CD4-positive, alpha-beta T cell treated with Interleukin-12 subunit alpha and Interleukin-12 subunit beta, for 1 hour (primary cell): ENCODE measurements at regions not wholly inside any gene's neighbourhood (a gene's known extent, or its start where the extent isn't known, plus 50 kb on each side); places are given as distances from the start of the nearest gene placed in this dataset.

Source experiments
- DNase-seq: peaks from one replicate; pipeline ENCODE4 v3.0.0-alpha.2; 2020

- DNase-seq: no peak
Observed at GRCh38 chr16:17847234-17847795, 376.6 kb upstream of the XYLT1 start.

- no peak for DNase-seq
Observed at GRCh38 chr16:17846030-17846429, 375.3 kb upstream of the XYLT1 start.

GRCh38 chr16:17845031-17845430, 374.3 kb upstream of the XYLT1 start:
- DNase-seq: no peak

DNA sequence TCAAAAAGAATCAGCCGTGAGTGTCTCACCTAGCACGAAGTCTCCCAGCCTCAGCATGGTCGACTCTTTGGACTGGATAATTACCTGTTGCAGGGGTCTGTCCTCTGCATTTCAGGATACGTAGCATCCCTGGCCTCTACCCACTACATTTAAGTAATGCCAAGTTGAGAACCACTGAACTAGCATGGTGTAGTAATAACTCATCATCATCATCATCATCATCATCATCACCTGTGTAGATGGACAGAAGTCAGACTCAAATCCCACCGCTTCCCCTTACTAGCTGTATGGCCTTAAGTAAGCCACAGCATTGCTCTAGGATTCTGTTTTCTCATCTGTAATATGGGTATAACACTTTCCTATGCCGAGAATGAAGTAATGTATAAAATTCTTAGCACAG, 373.1 kb upstream of the XYLT1 start:
- DNase-seq: no peak

GRCh38 chr16:17839907-17840306, 369.1 kb upstream of the XYLT1 start:
- no peak for DNase-seq

- no peak for DNase-seq
Observed at GRCh38 chr16:17839272-17839671, 368.5 kb upstream of the XYLT1 start.

- no peak for DNase-seq
Observed at GRCh38 chr16:17836868-17837602, 366.3 kb upstream of the XYLT1 start.

GRCh38 chr16:17835118-17835876, 364.5 kb upstream of the XYLT1 start:
- DNase-seq: no peak

- no peak for DNase-seq
Observed at GRCh38 chr16:17832738-17833137, 362.0 kb upstream of the XYLT1 start.

DNA sequence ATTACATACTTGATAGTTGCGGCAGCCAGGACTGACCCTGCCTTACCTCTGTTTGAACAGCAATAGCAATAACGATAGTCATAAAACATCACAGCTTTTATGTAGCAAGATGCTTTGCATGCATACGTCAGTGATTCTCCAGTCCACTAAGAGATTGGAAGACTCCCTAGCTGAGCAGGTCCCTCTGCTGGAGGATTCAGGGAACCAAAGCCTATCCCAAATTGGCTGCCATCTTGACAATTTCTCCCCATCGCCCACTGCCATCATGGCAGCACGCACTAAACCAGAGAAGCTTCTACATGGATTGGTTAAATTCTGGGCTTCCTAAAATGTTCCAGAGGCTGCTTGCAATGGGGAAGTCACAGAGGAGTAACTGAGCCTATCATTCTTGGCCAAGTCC, 360.6 kb upstream of the XYLT1 start:
- DNase-seq: no peak

DNA sequence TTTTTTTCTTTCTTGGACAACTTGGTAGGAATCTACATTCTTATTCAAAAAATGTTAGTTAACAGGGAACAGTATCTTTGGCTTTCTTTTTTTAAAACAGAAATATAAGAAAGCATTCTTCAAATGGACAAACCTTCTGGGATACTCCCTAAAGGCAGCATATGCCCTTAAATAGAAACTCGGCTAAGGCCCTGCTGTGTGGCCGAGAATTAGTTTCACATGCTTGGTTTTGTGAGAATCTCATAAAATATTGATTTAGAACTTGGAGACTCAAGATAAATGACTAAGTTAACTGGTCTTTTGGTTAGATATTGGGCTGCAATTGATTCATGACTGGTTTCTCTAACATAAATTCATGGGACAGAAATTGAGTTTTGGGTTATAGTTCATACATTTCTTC, 359.9 kb upstream of the XYLT1 start:
- no peak for DNase-seq

DNA sequence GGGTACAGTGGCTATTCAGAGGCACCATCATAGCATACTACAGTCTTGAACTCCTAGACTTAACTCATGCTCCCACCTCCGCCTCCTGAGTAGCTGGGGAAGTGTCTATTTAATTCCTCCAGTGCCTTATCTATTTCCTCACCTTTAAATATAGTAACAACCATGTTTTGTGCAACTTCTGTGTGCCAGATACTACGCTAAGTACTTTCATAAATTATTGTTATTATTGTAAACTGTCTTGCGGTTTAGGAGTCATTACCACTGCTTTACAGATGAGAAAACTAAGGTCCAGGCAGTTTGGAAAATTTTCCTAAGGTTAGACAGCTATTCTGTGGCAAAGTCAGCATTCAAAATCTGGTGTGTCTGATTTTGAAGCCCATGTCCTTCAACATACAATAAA, 359.1 kb upstream of the XYLT1 start:
- no peak for DNase-seq

DNA sequence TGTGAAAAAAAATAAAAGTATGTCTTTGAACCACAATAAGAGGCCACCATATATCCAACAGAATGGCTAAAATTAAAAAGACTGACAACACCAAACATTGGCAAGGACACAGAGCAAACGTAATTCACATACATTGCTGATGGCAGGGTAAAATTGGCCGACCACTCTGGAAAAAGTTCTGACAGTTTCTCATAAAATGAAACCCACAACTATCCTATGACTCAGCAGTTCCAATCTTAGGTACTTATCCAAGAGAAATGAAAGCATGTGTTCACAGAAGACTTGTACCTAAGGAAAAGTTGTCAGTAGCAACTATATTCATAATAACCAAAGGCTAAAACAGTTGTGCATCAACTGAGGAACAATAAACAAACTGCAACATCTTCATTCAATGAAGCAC, 357.3 kb upstream of the XYLT1 start:
- no peak for DNase-seq

DNA sequence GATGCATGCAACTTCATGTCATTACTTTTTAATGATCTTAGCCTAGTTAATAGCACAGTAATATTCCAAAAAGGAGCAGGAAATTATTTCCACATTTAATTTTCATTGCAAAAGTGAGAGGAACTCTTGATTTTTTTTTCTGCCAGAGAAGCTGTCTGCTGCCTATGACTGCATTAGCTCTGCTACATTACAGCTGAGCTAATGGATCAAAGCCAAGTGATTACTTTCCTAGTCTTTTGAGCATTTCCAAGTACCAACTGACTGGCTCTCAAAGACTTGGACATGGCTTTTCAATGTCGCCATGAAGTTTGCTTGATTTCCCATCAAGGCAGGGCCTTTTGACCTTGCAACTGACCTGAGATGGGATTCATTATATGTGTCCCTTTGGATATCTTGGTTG, 356.6 kb upstream of the XYLT1 start:
- DNase-seq: no peak

- no peak for DNase-seq
Observed at GRCh38 chr16:17817943-17818342, 347.2 kb upstream of the XYLT1 start.

GRCh38 chr16:17817260-17817659, 346.5 kb upstream of the XYLT1 start:
- DNase-seq: no peak

DNA sequence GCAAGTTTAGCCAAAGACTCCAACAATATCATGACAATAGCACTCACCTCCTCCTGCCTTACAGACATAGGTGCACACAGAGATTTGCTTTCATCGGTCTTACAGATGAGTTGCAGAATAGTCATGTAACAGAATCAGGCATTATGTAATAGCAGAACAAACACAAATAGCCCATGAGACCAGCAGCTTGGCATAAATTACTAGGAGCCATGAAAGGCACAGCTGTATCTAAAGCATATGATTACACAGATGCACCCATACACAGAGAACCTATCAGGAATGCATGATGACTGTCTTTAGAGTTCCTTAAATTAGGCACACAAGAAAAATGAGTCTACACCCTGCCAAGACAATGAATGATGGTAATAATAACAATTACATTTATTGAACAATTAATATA, 342.0 kb upstream of the XYLT1 start:
- DNase-seq: no peak

- no peak for DNase-seq
Observed at GRCh38 chr16:17804857-17805256, 334.1 kb upstream of the XYLT1 start.

GRCh38 chr16:17803625-17804410, 333.1 kb upstream of the XYLT1 start:
- DNase-seq: no peak

- no peak for DNase-seq
Observed at GRCh38 chr16:17802571-17802970, 331.8 kb upstream of the XYLT1 start.

- DNase-seq: no peak
Observed at GRCh38 chr16:17801068-17801467, 330.3 kb upstream of the XYLT1 start.

GRCh38 chr16:17798716-17799115, 328.0 kb upstream of the XYLT1 start:
- DNase-seq: no peak

- no peak for DNase-seq
Observed at GRCh38 chr16:17793354-17793753, 322.6 kb upstream of the XYLT1 start.

DNA sequence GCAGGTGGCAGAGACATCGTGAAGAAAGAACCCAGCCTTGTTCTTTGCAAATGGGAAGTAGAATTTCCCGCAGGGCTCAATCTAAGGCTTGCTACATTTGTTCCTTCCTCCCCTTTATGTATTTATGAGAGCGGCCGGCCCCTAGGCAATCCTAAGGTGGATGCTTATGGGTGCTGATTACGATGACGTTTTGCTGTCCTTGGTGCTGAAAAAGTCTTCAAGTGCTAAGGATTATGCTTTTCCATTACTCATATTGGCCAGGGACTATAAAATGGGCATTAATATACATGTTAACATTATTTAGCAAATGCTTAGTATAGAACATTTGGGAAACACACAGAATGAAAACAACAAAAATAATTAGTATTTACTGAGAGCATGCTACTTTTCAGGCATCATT, 313.3 kb upstream of the XYLT1 start:
- DNase-seq: no peak
